Activated CD4-positive, alpha-beta T cell treated with anti-CD3 and anti-CD28 coated beads for 48 hours (primary cell): ENCODE measurements at regions not wholly inside any gene's neighbourhood (a gene's known extent, or its start where the extent isn't known, plus 50 kb on each side); places are given as distances from the start of the nearest gene placed in this dataset.

Source experiments
- DNase-seq: peaks from one replicate; pipeline ENCODE4 v3.0.0-alpha.2; 2020

GRCh38 chr6:106035655-106036054 lies 50.5 kb upstream of the PRDM1 start:
- DNase-seq = no peak

DNA sequence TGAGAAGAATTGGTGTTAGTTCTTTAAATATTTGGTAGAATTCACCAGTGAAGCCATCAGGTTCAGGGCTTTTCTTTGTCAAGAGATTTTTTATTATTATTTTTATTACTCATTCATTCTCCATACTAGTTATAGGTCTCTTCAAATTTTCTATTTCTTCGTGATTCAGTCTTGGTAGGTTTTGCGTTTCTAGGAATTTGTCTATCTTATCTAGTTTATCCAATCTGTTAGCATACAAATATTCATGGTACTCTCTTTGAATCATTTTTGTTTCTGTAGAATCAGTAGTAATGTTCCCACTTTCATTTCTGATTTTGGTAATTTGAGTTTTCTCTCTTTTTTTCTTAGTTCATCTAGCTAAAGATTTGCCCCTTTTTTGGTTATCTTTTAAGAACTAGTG lies 52.3 kb upstream of the PRDM1 start:
- no peak for DNase-seq

DNA sequence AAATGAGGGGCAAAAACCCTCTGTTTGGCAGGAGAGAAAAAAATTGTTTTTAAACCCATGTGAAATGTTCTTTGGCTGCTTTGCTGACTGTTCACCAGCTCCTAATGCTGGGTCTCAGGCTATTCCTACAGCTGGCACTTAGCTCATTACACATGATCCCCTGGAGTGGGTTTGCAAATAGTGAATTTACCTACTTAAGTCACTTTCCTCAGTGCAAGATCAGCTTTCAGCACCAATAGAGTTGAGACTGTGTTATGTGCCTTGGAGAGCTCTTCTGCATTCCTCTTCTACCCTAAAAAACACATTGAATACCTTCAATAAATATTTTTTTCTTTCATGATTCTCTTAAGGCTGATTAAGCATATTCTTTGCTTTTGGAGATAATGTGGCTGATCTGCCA lies 58.4 kb upstream of the PRDM1 start:
- no peak for DNase-seq

DNA sequence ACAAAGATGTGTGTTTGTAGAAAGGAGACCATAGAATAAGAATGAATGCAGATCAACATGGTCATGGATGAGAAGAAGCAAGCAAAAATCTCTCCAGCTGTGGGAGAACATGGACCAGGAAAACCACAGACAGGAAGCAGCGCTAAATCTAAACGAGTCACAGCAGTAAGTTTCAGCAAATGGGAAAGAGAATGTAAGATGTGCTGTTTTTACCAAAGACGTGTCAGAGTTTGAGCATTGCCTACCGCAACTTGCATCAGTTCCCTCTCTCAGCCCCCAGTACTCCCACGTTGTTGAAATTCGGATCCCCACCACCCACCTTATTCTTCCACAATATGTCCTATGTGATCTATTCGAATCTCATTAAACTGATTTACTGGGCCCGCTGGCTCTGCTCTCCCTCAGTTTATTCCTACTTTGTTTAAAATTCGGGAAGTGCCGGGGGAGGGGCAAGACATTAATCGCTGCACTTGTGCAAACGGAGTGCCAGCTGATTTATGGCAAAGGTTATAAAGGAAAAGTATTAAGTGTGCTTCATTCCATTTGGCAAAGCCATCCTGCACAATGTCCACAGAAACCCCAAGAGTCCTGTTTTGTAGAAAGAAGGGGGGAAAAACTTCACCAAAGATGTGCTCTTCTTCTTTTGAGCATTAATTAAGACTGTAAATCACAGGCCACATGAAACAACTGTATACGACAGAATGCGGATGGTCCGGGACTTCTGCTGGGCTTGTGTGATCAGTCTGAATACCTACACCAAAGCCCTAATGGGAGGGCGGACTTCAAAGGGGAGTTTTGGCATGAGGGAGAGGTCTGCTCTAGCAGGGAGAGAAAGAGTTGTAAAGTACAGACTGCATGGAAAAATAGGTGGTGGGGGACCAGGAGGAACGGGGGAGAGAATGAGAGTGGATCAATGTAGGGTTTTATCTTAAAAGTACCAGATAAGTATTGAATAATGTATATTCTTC lies 59.1 kb upstream of the PRDM1 start:
- DNase-seq = no peak

- no peak for DNase-seq
Measured at GRCh38 chr6:106025655-106026054, 60.5 kb upstream of the PRDM1 start.

GRCh38 chr6:106022801-106023200 lies 63.3 kb upstream of the PRDM1 start:
- DNase-seq = no peak

- no peak for DNase-seq
Measured at GRCh38 chr6:106017454-106017853, 68.7 kb upstream of the PRDM1 start.

GRCh38 chr6:106014955-106015354 lies 71.2 kb upstream of the PRDM1 start:
- DNase-seq = no peak

DNA sequence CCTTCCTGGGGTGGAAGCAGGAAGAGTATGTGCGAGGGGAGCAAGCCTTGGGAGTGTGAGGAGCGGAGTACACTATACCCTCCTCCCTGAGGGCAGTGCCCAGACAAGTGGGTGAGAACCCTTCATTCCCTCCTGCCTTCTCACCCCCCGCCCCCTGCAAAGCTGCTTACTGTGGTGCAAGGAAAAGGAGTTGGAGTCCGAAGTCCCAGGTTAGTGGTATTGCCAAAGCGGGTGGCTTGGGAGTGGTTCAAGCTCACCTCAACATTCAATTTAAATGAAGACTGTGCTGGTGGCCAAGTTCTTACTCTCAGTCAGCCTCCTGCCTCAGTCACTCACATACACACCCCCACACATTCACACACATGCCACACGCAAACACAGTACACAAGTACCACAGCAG lies 74.7 kb upstream of the PRDM1 start:
- DNase-seq = no peak

GRCh38 chr6:106005954-106006353 lies 80.2 kb upstream of the PRDM1 start:
- DNase-seq = no peak

- no peak for DNase-seq
Measured at GRCh38 chr6:106005013-106005412, 81.1 kb upstream of the PRDM1 start.

GRCh38 chr6:106003268-106003987 lies 82.7 kb upstream of the PRDM1 start:
- DNase-seq = no peak

DNA sequence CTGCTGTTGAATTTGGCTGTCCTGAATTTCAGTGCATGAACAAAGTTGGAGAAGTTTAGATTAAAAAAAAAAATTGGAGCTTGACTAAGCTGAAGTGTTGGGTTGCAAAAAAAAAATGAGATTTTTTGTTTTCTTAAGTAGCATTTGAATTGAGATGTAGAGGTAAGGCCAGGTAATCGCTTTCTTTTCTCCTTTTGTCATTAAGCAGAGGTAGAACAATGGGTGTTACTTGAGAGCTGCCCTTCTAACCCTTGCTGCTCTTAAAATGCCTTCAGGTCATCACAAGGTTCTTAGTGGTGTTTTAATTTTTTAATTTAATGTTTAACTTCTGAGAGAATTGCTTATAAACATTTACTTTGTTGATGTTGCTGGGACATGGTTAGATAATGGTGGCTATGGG lies 84.1 kb upstream of the PRDM1 start:
- DNase-seq = no peak

DNA sequence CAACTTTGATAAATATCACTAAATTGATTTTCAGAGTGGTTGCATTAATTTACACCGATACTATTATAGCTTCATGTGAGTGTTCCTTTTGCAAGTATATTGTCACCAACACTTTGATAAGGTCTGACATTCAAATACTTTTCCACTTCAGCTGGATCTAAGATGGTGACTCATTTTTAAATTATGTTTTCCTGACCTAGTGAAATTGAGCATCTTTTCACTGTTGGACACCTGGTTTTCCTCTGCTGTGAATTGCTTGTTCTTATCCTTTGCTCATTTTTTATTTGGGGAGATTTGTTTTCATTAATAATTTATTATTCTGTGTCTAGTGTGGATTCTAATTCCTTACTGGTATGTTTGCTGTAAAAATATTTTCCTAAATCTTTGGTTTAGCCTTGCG lies 85.2 kb upstream of the PRDM1 start:
- DNase-seq = no peak

GRCh38 chr6:105997482-105997881 lies 88.7 kb upstream of the PRDM1 start:
- DNase-seq = no peak

DNA sequence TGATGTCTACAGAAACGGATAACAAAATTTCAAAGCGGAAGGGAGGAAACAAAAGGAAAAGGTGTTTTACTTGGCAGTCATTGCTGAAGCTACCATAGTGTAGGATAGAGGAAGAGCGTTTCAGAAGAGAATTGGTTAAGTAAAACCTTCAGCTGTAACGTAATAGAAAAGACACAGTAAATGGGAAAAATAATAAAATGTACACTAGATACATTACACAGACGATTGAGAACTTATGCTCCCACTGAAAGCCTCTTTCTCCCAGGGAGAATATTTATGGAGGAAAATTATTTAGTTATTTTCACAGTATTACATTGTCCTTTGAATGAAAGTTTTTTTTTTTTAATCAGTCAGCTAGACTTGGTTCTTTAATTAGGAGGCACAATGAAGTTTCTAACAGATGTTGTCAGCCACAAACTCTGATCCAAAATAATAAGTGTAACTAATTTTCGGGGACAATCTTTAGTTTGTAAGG lies 90.7 kb upstream of the PRDM1 start:
- no peak for DNase-seq

DNA sequence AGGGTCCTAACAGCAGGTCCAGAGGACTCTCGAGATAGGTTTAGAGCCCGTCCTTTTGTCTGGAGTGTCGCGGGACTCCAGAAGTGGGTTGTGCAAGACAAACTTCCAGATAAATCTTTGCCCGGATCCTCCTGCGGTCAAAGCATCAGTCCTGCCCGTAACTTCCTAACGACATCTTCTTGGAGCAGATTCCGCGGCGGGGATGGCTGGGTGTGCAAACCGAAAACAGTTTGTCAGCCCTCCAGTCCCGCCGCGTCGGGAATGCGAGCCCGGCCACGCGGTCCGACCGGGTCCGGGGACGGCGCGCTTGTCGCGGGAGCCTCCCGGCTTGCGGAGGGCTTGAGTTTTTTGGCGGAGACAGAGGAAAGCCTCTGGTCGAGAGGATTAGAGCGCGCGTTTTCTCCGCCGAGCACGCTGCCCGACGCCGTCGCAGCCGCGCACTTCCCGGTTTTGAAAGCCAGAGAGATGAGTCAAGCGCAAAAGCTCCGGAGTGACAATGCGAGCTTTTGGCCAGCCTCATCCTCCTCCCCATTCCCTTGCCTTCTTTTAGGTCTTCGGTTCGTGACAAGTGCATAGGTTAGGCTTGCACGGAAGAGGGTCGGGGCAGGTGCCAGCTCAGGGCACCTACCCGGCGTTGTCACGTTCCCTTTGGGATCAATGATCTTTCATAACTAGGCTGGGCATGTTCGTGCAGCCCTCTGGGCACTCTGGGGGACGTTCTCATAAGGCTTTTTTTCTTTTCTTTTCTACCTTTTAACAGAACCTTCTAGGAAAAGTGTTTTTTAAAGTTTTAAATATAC lies 91.3 kb upstream of the PRDM1 start:
- DNase-seq = peak; percentile 65

DNA sequence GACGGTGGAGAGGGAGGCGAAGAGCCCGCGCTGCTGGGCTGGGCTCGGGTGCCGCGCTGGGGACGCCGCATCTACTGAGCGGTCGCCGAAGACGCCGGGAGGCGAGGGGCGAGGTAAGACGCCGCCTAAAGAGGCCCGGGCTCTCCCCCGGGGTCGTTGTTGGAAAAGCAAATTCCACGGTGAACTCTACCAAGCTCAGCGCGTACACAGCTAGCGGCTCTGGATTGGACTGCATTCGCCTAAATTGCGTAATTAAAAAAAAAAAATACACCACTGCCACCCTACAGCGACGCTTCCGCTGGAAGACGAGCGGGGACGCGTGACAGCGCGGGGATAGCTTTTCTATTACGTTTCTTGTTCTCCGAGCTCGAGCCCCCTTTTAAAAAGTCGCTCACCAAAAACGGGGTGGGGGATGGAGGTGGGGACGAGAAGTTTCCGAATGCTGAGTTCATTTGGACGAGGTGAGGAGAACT lies 92.0 kb upstream of the PRDM1 start:
- DNase-seq = peak; percentile 53

DNA sequence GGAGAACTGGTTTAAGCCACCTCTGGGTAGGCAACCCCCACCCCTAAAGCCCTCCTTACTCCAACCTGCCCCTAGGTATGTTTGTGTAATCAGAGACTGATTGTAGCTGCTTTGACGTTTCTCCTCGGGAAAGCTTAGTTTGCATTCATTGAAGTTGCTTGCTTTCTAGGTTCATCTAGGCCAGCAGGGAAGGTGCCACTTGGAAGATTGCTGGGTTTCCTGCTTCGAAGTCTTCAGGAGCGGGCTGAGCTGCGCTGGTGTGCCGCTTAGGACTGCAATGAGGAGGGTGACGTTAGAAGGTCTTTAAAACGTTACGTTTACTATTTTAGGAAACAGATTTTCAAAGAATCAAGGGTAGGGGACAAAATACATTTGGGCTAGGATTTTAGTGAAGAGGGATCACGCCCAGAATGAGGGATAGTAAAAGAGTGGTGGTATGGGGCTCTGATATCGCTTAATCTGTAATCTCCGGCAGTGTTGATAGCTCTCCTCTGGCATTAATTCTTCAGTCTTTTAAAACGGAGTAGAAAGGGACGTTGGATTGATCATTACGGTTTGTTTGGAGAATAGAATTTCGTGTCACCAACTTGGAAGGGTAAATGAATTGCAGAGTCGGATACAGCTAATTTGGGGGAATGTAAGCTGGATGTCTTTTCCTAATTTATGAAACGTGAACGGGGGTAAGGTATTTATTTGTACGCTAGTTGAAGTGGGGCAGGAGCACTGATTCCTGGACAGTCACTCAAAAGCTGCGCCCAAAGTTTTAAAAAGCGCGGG lies 92.6 kb upstream of the PRDM1 start:
- no peak for DNase-seq

DNA sequence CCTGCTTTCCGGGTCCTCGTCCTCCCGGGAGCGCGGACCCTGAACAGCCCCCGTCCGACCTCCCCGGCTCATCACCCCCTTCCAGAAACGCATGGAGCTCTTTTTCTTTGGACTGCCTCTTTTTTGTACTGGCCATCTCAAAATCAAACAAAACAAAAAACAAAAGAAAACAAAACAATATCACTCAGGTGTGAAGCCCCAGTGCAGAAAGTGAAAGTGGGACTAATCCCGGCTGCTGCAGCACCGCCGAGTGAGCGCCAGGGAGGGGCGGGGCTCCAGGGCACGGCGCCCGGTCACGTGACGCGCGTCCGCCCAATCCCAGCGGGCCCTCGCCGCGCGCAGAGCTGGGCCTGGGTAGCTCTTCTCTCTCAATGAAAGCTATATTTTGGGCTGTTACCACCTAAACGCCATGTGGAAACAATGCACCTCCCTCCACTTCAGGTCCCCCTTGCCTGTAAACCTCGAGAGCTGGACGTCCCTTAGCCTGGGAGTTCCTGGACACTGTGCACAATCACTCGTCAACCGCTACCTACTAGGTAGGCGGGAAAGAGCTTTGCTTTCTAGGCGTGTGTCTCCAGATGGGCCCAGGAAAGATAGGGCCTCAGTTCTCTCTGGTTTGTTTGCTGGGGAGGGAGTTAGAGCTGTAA lies 93.7 kb upstream of the PRDM1 start:
- DNase-seq = peak; percentile 90

DNA sequence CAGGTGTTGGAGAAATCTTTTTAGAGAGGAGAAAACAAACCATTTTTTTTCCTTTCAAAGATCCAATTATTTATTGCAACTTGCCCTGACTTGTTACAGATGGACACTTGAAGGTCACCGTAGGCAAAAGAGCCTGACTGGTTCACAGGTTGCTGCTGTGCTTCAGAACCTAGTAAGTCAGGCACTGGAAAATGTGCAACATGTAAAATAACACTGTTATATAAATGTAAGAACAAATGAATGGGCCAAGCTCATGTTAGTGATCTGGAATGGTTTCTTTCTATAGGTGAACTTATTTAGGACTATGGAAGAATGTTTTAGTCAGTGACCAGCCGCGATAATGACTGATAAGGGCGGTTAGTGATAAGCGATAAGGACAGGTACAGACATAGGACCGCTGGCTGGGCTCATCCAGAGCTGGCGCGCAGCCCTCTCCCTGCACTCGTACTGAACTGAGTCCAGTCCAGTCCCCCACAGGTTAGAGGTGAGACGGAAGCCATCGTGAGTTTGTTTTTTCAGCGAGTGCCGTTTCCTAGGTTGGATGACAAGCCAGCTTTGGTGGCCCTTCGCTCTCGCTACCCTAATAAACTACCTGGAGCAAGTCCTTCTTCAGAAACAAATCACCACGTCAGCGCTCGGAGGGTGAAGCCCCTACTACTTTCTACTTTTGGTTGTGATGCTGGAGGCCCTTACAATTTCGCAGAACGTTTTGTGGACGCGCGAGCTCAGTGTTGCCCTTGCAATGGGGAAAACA lies 94.4 kb upstream of the PRDM1 start:
- peak; percentile 24 for DNase-seq
